ENCODE measurements at regions not wholly inside any gene's neighbourhood (a gene's known extent, or its start where the extent isn't known, plus 50 kb on each side); places are given as distances from the start of the nearest gene placed in this dataset.

- DNase-seq (ENCODE audit: insufficient read length, low spot score) = no peak
- no peak for TF ChIP-seq SPI1 (IDR thresholded peaks at IDR 0.05; ENCODE audit: low read depth, low read length)
- TF ChIP-seq POLR2A (IDR thresholded peaks at IDR 0.05; ENCODE audit: low read depth, low read length) = no peak
- TF ChIP-seq POLR2AphosphoS5 (IDR thresholded peaks at IDR 0.05; ENCODE audit: low read depth, low read length) = no peak
- TF ChIP-seq PAX5 (IDR thresholded peaks at IDR 0.05; ENCODE audit: insufficient read depth, low read length, severe bottlenecking) = no peak
- TF ChIP-seq TAF1 (IDR thresholded peaks at IDR 0.05; ENCODE audit: low read depth, low read length) = no peak
- TF ChIP-seq POU2F2 (IDR thresholded peaks at IDR 0.05; ENCODE audit: low read depth, low read length) = no peak
- FAIRE-seq = peak; percentile 58
Observed at GRCh38 chr5:89233462-89233861, 350.5 kb upstream of the MEF2C start.

GRCh38 chr5:89232139-89232603 is 349.2 kb upstream of the MEF2C start:
- peak; percentile 23; the same call in 1 of the 2 replicates for TF ChIP-seq SPI1 (IDR thresholded peaks at IDR 0.05; ENCODE audit: low read depth, low read length)
- no peak for TF ChIP-seq TAF1 (IDR thresholded peaks at IDR 0.05; ENCODE audit: low read depth, low read length)
- peak; percentile 48 for FAIRE-seq
- DNase-seq (ENCODE audit: insufficient read length, low spot score) = no peak

DNA sequence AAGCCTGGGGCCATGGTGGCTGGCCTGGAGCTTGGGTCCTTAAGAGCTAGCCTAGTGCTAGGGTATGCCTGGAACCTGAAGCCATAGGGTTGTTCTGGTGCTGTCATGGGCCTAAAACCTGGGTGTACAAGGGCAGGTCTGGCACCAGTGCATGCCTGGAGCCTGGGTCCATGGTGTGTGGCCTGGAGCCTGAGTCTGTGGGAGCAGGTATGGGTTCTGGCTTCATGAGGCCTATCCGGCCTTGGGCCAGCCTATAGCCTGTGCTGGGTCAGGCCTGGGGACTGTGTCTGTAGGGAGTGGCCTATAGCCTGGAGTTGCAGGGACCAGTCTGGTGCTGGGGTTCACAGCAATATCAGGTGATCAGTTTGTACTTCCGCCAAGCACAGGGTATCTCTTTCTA is 347.2 kb upstream of the MEF2C start:
- no peak for DNase-seq (ENCODE audit: insufficient read length, low spot score)
- TF ChIP-seq PAX5 (IDR thresholded peaks at IDR 0.05; ENCODE audit: insufficient read depth, low read length, severe bottlenecking) (no peak), POU2F2 (IDR thresholded peaks at IDR 0.05; ENCODE audit: low read depth, low read length) (no peak), SPI1 (IDR thresholded peaks at IDR 0.05; ENCODE audit: low read depth, low read length) (no peak), POLR2A (IDR thresholded peaks at IDR 0.05; ENCODE audit: low read depth, low read length) (no peak), TAF1 (IDR thresholded peaks at IDR 0.05; ENCODE audit: low read depth, low read length) (no peak), POLR2AphosphoS5 (IDR thresholded peaks at IDR 0.05; ENCODE audit: low read depth, low read length) (no peak)
- FAIRE-seq = peak; percentile 16

DNA sequence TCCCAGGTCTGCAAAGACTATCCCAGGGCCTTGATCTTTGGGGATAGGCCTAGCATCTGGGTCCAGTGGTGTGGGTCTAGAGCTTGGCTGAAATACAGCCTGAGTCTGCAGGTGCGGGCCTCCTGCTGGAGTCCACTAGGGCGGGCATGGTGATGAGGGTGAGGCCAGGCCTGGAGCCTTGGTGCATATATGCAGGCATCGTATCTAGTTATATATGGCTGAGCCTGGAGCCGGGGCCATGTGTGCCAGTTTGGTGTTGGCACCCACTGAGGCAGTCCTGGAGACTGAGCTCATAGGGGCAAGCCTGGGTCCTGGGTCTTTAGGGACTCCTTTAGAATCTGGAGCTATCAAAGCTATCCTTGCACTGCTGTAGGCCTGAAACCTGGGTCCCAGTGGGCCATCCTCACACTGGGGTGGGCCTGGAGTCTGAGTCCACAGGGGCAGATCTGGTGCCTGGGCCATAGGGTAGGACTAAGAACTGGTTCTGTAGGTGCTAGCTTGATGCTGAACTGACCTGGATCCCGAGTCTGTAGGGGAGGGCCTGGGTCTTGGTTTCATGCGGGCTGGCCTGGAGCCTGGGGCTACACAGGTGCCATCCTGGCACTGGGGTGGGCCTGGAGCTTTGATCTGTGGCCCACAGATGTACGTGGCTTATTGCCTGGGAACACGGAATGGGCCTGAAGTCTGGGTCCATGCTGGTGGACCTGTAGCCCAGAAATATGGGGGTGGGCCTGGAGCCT is 346.5 kb upstream of the MEF2C start:
- no peak for DNase-seq (ENCODE audit: insufficient read length, low spot score)
- FAIRE-seq = no peak
- TF ChIP-seq POLR2AphosphoS5 (IDR thresholded peaks at IDR 0.05; ENCODE audit: low read depth, low read length) (no peak), POLR2A (IDR thresholded peaks at IDR 0.05; ENCODE audit: low read depth, low read length) (no peak), POU2F2 (IDR thresholded peaks at IDR 0.05; ENCODE audit: low read depth, low read length) (no peak), SPI1 (IDR thresholded peaks at IDR 0.05; ENCODE audit: low read depth, low read length) (no peak), PAX5 (IDR thresholded peaks at IDR 0.05; ENCODE audit: insufficient read depth, low read length, severe bottlenecking) (no peak), TAF1 (IDR thresholded peaks at IDR 0.05; ENCODE audit: low read depth, low read length) (no peak)

DNA sequence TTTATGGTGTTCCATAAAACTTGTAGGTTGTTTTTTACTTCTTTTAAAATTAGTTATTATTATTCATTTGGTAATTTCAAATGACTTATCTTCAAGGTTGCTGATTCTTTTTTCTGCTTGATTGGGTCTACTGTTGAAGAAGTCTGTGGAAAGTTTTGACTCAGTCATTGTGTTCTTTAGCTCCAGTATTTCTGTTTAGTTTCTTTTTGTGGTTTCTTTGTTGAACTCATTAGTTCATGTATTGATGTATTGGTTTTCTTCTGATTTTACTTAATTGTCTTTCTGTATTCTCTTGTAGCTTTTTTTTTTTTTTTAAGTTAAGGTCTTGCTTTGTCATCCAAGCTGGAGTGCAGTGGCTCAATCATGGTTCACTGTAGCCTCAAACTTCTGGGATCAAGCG is 345.4 kb upstream of the MEF2C start:
- DNase-seq (ENCODE audit: insufficient read length, low spot score) (no peak), FAIRE-seq (no peak)
- no peak for TF ChIP-seq POLR2AphosphoS5 (IDR thresholded peaks at IDR 0.05; ENCODE audit: low read depth, low read length)
- TF ChIP-seq POLR2A (IDR thresholded peaks at IDR 0.05; ENCODE audit: low read depth, low read length) = no peak
- TF ChIP-seq POU2F2 (IDR thresholded peaks at IDR 0.05; ENCODE audit: low read depth, low read length) = no peak
- no peak for TF ChIP-seq SPI1 (IDR thresholded peaks at IDR 0.05; ENCODE audit: low read depth, low read length)
- no peak for TF ChIP-seq PAX5 (IDR thresholded peaks at IDR 0.05; ENCODE audit: insufficient read depth, low read length, severe bottlenecking)
- TF ChIP-seq TAF1 (IDR thresholded peaks at IDR 0.05; ENCODE audit: low read depth, low read length) = no peak

DNA sequence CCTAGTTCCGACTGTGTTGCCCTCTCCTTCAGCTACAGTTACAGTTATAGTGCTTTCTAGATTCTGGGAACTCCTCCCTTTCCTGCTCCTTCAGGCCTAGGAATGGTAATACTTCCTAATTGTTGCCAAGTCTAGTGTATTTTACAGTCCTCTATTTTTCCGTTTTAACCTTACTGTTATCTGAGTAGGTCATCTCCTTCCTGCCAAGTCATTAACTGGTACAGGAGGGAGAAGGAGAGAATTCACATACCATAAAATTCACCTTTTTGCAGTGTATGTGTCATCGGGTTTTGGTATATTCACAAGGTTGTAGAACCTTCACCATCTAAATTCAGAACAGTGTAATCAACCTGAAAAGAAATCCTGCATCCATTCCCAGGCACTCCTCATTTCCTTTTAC is 335.4 kb upstream of the MEF2C start:
- FAIRE-seq = peak; percentile 43
- no peak for DNase-seq (ENCODE audit: insufficient read length, low spot score)
- TF ChIP-seq POU2F2 (IDR thresholded peaks at IDR 0.05; ENCODE audit: low read depth, low read length) (no peak), POLR2A (IDR thresholded peaks at IDR 0.05; ENCODE audit: low read depth, low read length) (no peak), TAF1 (IDR thresholded peaks at IDR 0.05; ENCODE audit: low read depth, low read length) (no peak), POLR2AphosphoS5 (IDR thresholded peaks at IDR 0.05; ENCODE audit: low read depth, low read length) (no peak), PAX5 (IDR thresholded peaks at IDR 0.05; ENCODE audit: insufficient read depth, low read length, severe bottlenecking) (no peak), SPI1 (IDR thresholded peaks at IDR 0.05; ENCODE audit: low read depth, low read length) (no peak)

- no peak for DNase-seq (ENCODE audit: insufficient read length, low spot score)
- FAIRE-seq = no peak
- TF ChIP-seq TAF1 (IDR thresholded peaks at IDR 0.05; ENCODE audit: low read depth, low read length) = no peak
- no peak for TF ChIP-seq POLR2AphosphoS5 (IDR thresholded peaks at IDR 0.05; ENCODE audit: low read depth, low read length)
- no peak for TF ChIP-seq PAX5 (IDR thresholded peaks at IDR 0.05; ENCODE audit: insufficient read depth, low read length, severe bottlenecking)
- no peak for TF ChIP-seq POLR2A (IDR thresholded peaks at IDR 0.05; ENCODE audit: low read depth, low read length)
- no peak for TF ChIP-seq POU2F2 (IDR thresholded peaks at IDR 0.05; ENCODE audit: low read depth, low read length)
- TF ChIP-seq SPI1 (IDR thresholded peaks at IDR 0.05; ENCODE audit: low read depth, low read length) = no peak
Observed at GRCh38 chr5:89216606-89217005, 333.6 kb upstream of the MEF2C start.

DNA sequence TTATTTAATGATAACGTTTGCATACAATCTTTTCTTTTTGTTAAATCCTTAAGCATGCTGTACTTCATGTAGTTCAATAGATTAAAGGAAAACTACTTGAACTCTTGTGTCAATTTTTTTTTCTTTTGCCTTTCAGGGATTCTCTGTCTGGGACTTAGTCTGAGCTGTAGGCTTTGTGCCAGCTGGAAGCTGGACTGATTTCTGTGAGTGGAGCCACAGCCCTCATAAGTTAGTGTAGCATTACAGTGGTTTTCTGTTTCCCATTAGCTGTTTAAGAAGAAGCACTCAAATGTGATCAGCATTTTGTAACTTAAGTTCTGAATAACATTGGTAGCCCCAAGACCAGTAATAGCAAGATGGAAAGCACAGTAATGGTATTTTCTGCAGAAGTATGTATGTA is 330.6 kb upstream of the MEF2C start:
- TF ChIP-seq PAX5 (IDR thresholded peaks at IDR 0.05; ENCODE audit: insufficient read depth, low read length, severe bottlenecking) (no peak), POU2F2 (IDR thresholded peaks at IDR 0.05; ENCODE audit: low read depth, low read length) (no peak), TAF1 (IDR thresholded peaks at IDR 0.05; ENCODE audit: low read depth, low read length) (no peak), POLR2A (IDR thresholded peaks at IDR 0.05; ENCODE audit: low read depth, low read length) (no peak), SPI1 (IDR thresholded peaks at IDR 0.05; ENCODE audit: low read depth, low read length) (no peak), POLR2AphosphoS5 (IDR thresholded peaks at IDR 0.05; ENCODE audit: low read depth, low read length) (no peak)
- DNase-seq (ENCODE audit: insufficient read length, low spot score) (no peak), FAIRE-seq (no peak)

DNA sequence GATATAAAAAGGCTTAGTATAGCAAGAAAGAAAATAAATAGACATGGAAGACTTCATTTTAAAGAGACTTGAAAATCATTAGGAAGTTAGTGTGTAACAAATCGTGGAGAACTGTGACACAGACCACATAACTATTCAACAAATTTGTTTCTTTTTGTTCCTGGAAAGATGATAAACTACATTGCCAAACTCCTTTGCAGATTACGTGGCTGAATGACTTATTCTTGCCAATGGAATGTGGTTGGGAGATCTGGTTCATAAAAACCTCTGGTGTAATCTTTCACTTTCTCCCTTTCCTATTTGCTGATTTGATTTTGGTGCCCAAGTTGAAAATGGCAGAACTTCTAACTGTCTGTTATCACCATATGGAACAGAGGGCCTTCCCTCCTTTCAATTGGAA is 328.9 kb upstream of the MEF2C start:
- no peak for FAIRE-seq
- TF ChIP-seq POLR2A (IDR thresholded peaks at IDR 0.05; ENCODE audit: low read depth, low read length) = no peak
- no peak for TF ChIP-seq PAX5 (IDR thresholded peaks at IDR 0.05; ENCODE audit: insufficient read depth, low read length, severe bottlenecking)
- no peak for TF ChIP-seq SPI1 (IDR thresholded peaks at IDR 0.05; ENCODE audit: low read depth, low read length)
- no peak for TF ChIP-seq TAF1 (IDR thresholded peaks at IDR 0.05; ENCODE audit: low read depth, low read length)
- no peak for TF ChIP-seq POU2F2 (IDR thresholded peaks at IDR 0.05; ENCODE audit: low read depth, low read length)
- no peak for TF ChIP-seq POLR2AphosphoS5 (IDR thresholded peaks at IDR 0.05; ENCODE audit: low read depth, low read length)
- DNase-seq (ENCODE audit: insufficient read length, low spot score) = no peak

DNA sequence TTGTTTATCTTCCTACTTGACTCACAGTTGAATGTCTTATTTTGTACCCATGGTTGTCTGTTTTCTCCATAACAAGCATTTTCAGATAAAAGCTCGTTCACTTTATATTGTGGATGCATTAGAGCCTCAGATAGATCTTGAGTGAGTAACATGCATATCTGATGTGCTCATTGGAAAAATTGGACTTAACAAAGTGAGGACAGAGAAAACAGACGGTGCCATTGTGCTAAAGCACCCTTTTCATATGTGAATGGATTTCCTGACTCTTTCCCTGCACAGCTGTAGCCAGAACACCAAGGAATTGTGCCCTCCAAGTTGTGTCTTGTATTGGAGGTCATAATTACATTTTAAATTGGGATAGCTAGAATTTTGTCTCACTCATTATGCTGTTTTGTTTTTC is 325.8 kb upstream of the MEF2C start:
- DNase-seq (ENCODE audit: insufficient read length, low spot score) (no peak), FAIRE-seq (peak; percentile 61)
- no peak for TF ChIP-seq TAF1 (IDR thresholded peaks at IDR 0.05; ENCODE audit: low read depth, low read length)
- TF ChIP-seq POLR2AphosphoS5 (IDR thresholded peaks at IDR 0.05; ENCODE audit: low read depth, low read length) = no peak
- TF ChIP-seq SPI1 (IDR thresholded peaks at IDR 0.05; ENCODE audit: low read depth, low read length) = no peak
- TF ChIP-seq POLR2A (IDR thresholded peaks at IDR 0.05; ENCODE audit: low read depth, low read length) = no peak
- TF ChIP-seq POU2F2 (IDR thresholded peaks at IDR 0.05; ENCODE audit: low read depth, low read length) = no peak
- no peak for TF ChIP-seq PAX5 (IDR thresholded peaks at IDR 0.05; ENCODE audit: insufficient read depth, low read length, severe bottlenecking)
